Tibial artery (tissue), 4 donors: ENCODE measurements at regions not wholly inside any gene's neighbourhood (a gene's known extent, or its start where the extent isn't known, plus 50 kb on each side); places are given as distances from the start of the nearest gene placed in this dataset.
"Not testable (repeated sequence)": the region's sequence is repeated elsewhere in the genome, so short reads cannot be mapped to it uniquely, and the experiment has no call there.

Source experiments
- DNase-seq, 2 donors: peaks; one replicate each; pipeline ENCODE4 v3.0.0-alpha.2; 2019
- H3K27ac ChIP-seq, 2 donors: fragments of 200-600 bp; sonication (generic) in 1 of 2; 1 replicate in 1 of 2; 2 replicates in 1 of 2; pipeline ENCODE4 v1.5.1; 2018 to 2019; ENCODE audit warnings: mild to moderate bottlenecking in 1 of 2
- H3K27me3 ChIP-seq, 2 donors: fragments of 200-600 bp; sonication (generic) in 1 of 2; one replicate each; pipeline versions ENCODE4 v1.5.1 to v1.6.0; 2016 to 2019
- H3K36me3 ChIP-seq, 3 donors: fragments of 200-600 bp; sonication (generic) in 2 of 3; one replicate each; pipeline ENCODE4 v1.5.1; 2016 to 2019; ENCODE audit warnings: mild to moderate bottlenecking in 2 of 3
- H3K4me1 ChIP-seq, 4 donors: fragments of 200-600 bp; sonication (generic) in 2 of 4; 1 replicate in 3 of 4; 2 replicates in 1 of 4; pipeline ENCODE4 v1.5.1; 2016 to 2019
- H3K4me3 ChIP-seq, 2 donors: fragments of 200-600 bp; sonication (generic) in 1 of 2; 1 replicate in 1 of 2; 2 replicates in 1 of 2; pipeline ENCODE4 v1.5.1; 2018 to 2019; ENCODE audit warnings: mild to moderate bottlenecking in 2 of 2
- H3K9me3 ChIP-seq, 3 donors: fragments of 200-600 bp; sonication (generic) in 1 of 3; one replicate each; pipeline ENCODE4 v1.5.1; 2016 to 2019
- intact Hi-C: fragments of 100-400 bp; cut with DNase I; formaldehyde crosslinking; loops from one replicate; pipeline ENCODE4 v1.15.0; 2023; ENCODE audit warnings: low total_unique reads
- TF ChIP-seq, protein P1 (sequence below), 2 experiments: fragments of 200-600 bp in 1 of 2; fragments of 450-650 bp in 1 of 2; IDR thresholded peaks; one replicate each; pipeline ENCODE4 v1.5.1; 2017 to 2019; ENCODE audit warnings: antibody characterized with exemption in 2 of 2, mild to moderate bottlenecking in 1 of 2, moderate library complexity in 1 of 2

DNA sequence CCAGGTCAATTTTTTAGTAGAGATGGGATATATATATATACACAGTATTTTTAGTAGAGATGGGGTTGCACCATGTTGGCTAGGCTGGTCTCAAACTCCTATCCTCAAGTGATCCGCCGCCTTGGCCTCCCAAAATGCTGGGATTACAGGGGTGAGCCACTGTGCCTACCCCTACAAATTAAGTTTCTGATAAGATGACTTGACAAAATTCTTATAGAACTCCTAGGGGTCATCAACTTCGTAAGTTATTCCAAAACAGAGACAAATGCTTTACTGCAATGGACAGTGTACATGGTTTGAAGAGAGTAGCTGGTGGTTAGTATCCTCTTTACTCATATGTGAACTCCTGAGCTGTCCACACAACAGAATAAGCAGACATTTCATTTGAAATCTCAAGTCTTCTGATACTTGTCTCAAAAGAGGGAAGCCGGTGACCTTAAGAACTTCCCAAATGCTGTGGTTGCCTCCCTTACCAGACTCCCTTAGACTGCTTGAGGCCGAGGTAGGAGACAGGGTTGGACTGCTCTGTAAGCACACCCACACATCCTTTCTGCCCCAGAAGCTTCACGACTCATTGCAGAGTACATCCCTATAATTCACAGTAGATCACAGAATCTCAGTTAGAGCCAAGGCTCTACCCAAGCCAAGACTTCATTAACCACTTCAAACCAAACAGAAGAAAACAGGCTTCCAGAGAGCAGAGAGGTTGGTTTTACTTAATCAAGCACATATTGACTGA is 244.1 kb upstream of the IRF2BP2 start:
- Histone ChIP-seq H3K27ac (no peak overlapping the region), H3K4me3 (no peak overlapping the region), H3K27me3 (no peaks in the 10 kb centered on the region), H3K36me3 (no peaks in the 10 kb centered on the region), H3K4me1 (no peaks in the 10 kb centered on the region), H3K9me3 (no peaks in the 10 kb centered on the region)
- TF ChIP-seq, protein P1, sequence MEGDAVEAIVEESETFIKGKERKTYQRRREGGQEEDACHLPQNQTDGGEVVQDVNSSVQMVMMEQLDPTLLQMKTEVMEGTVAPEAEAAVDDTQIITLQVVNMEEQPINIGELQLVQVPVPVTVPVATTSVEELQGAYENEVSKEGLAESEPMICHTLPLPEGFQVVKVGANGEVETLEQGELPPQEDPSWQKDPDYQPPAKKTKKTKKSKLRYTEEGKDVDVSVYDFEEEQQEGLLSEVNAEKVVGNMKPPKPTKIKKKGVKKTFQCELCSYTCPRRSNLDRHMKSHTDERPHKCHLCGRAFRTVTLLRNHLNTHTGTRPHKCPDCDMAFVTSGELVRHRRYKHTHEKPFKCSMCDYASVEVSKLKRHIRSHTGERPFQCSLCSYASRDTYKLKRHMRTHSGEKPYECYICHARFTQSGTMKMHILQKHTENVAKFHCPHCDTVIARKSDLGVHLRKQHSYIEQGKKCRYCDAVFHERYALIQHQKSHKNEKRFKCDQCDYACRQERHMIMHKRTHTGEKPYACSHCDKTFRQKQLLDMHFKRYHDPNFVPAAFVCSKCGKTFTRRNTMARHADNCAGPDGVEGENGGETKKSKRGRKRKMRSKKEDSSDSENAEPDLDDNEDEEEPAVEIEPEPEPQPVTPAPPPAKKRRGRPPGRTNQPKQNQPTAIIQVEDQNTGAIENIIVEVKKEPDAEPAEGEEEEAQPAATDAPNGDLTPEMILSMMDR (IDR thresholded peaks at IDR 0.05) = no peak
- no peak for DNase-seq
- intact Hi-C loops = no loop called here

DNA sequence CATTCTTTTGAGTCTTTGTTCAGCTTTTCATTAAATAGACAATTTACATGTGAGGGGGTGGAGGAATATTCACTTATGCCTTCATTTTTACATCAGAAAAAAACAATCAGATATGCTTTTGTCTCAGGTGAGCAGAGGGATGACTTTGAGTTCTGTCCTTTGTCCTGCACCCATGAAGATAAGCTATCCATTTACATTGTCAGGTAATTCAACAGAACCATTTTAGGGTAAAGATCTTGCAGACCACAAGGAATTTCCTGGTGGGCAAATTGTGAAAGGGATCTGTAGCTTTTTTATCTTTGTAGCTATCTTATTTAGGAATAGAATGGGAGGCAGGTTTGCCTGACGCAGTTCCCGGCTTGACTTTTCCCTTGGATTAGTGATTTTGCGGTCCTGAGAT is 242.7 kb upstream of the IRF2BP2 start:
- Histone ChIP-seq H3K9me3 (no peaks in the 10 kb centered on the region), H3K36me3 (no peaks in the 10 kb centered on the region), H3K4me3 (no peak overlapping the region), H3K27ac (no peak overlapping the region), H3K4me1 (no peaks in the 10 kb centered on the region), H3K27me3 (no peaks in the 10 kb centered on the region)
- TF ChIP-seq, protein P1 (IDR thresholded peaks at IDR 0.05) = no peak
- DNase-seq = no peak
- intact Hi-C loops = no loop called here

DNA sequence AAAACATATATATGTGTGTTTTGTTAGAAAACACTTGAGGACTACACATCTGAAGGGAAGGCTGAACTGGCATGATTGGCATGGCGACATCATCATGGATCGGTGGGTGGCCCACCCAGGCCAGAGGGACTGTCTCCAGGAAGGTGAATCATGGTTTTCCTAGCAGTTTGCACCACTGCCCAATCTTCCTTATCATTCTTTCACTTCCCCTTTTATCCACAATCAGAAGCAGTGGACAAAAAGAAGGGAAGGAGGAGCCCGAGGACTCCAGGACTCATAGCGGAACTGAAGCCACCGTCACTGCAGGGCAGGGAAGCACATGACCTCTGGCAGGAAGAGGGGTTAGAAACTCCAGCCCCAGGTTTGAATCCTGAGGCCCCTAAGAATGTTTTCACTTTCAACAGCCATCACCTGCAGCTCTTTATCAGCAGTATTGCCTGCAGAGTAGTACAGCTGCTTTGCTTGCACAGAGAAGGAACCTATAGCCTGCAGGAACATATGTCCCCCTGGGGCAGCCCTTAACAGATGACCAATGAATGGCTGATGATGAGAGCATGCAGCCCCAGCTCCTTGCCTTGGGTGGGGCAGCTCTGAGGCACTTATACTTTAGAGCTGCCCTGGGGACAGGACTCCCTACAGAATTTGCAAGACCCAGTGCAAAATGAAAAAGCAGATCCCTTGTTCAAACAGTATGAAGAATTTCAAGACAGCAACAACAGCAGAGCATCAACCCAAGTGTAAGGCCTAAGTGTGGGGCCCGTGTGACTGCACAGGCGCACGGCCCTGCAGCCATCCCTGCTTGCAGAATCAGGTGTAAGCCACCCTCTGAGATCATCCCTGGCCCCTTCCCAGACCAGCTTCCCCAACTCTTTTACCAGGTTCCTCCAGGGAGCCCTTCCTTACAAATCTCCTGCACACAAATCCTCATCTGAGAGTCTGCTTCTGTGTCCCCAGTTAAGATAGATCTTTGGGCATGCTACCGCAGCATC is 241.8 kb upstream of the IRF2BP2 start:
- TF ChIP-seq, protein P1 (IDR thresholded peaks at IDR 0.05) = no peak
- no peak for DNase-seq
- Histone ChIP-seq H3K9me3 (no peaks in the 10 kb centered on the region), H3K4me1 (no peaks in the 10 kb centered on the region), H3K36me3 (no peaks in the 10 kb centered on the region), H3K27ac (no peak overlapping the region), H3K4me3 (no peak overlapping the region), H3K27me3 (no peaks in the 10 kb centered on the region)
- intact Hi-C loops = no loop called here

DNA sequence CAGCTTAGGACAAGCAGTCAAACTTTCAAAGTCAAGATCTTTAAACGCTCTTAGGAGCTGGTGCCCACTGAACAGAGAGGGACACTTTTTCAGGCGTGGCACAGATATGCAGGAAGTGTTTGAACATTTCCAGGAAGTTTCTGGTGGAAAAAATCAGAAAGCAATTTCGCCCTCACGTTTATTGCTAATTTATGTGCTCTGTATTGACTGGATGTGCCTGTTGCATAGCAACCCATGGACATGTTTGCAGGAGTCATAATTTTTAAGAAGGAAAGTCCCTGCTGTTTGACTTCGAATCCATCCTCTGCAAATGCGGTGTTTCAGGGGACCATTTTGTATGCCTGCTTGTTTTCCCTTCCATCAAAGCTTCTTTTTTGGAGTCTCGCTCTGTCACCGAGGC is 239.9 kb upstream of the IRF2BP2 start:
- no peaks in the 10 kb centered on the region for H3K4me1 ChIP-seq
- no peak overlapping the region for H3K4me3 ChIP-seq
- TF ChIP-seq, protein P1 (IDR thresholded peaks at IDR 0.05) = no peak
- H3K36me3 ChIP-seq = no peaks in the 10 kb centered on the region
- DNase-seq = no peak
- intact Hi-C loops = no loop called here
- H3K9me3 ChIP-seq = no peaks in the 10 kb centered on the region
- H3K27me3 ChIP-seq = no peaks in the 10 kb centered on the region
- no peak overlapping the region for H3K27ac ChIP-seq

DNA sequence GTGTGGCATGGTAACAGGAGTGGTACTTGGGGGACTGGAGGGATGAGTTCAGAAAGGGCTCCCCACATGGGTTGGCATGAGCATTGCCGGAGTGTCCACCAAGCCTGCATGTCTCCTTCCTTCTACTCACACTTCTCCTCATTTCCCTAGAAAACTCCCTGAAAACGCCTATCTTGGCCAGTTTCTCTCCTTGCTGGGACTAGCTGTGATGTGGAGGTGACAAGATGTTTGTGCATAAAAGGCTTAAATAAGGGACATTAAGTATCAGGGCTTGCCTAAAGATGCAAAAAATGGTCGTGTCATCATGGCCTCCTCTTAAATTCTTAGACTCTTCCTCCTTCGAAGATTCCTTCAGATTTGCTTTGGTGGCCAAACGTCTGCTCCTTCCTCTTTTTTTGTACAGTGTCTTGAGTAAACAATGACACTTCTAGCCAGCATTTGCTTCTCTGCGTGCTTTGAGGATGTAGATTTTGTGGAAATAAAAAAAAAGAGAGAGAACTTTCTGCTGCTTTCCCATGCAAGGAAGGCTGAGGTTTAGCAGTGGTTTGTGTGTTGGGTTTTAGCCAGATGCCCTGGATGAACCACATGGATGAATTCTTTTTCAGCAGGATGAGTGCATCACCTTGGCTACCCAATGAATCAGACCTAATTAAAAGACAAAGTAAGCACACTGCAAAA is 239.1 kb upstream of the IRF2BP2 start:
- H3K4me1 ChIP-seq = no peaks in the 10 kb centered on the region
- no peaks in the 10 kb centered on the region for H3K27me3 ChIP-seq
- no peaks in the 10 kb centered on the region for H3K9me3 ChIP-seq
- intact Hi-C loops = no loop called here
- TF ChIP-seq, protein P1 (IDR thresholded peaks at IDR 0.05) = no peak
- H3K4me3 ChIP-seq = no peak overlapping the region
- H3K36me3 ChIP-seq = no peaks in the 10 kb centered on the region
- DNase-seq = no peak
- H3K27ac ChIP-seq = no peak overlapping the region

DNA sequence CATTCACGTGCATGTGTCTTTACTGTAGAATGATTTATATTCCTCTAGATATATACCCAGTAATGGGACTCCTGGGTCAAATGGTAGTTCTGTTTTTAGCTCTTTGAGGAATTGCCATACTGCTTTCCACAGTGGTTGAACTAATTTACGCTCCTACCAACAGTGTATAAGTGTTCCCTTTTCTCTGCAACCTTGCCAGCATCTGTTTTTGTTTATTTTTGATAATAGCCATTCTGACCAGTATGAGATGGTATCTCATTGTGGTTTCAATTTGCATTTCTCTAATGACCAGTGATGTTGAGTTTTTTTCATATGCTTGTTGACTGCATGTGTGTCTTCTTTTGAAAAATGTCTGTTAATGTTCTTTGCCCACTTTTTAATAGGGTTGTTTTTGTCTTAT is 236.8 kb upstream of the IRF2BP2 start:
- intact Hi-C loops, H3K4me1 ChIP-seq, H3K9me3 ChIP-seq, H3K4me3 ChIP-seq, H3K27me3 ChIP-seq, H3K36me3 ChIP-seq, H3K27ac ChIP-seq, DNase-seq: not testable (repeated sequence)
